Heart left ventricle (tissue), 16 donors: ENCODE measurements at regions not wholly inside any gene's neighbourhood (a gene's known extent, or its start where the extent isn't known, plus 50 kb on each side); places are given as distances from the start of the nearest gene placed in this dataset.

Experiments
- ATAC-seq, 4 donors: fragments of 200-7000 bp; cut with Tn5 transposase; one replicate each; pipeline ENCODE4 v1.9.1; 2020 to 2022; ENCODE audit warnings: moderate library complexity in 4 of 4, mild to moderate bottlenecking in 3 of 4, moderate number of reproducible peaks in 1 of 4
- DNase-seq, 5 donors: peaks; one replicate each; pipeline ENCODE4 v3.0.0-alpha.2; 2020
- H3K27ac ChIP-seq, 12 donors: fragments of 200-600 bp; sonication (generic) in 4 of 12; one replicate each; pipeline versions ENCODE4 v1.5.0 to v1.8.0; 2016 to 2022; ENCODE audit warnings: mild to moderate bottlenecking in 2 of 12
- H3K27me3 ChIP-seq, 9 donors: fragments of 200-600 bp; sonication (generic) in 2 of 9; one replicate each; pipeline versions ENCODE4 v1.5.1 to v1.8.0; 2016 to 2022; ENCODE audit warnings: mild to moderate bottlenecking in 3 of 9
- H3K36me3 ChIP-seq, 9 donors: fragments of 200-600 bp; sonication (generic) in 2 of 9; one replicate each; pipeline versions ENCODE4 v1.5.0 to v1.8.0; 2018 to 2022; ENCODE audit warnings: mild to moderate bottlenecking in 2 of 9
- H3K4me1 ChIP-seq, 12 donors: fragments of 200-600 bp; sonication (generic) in 4 of 12; one replicate each; pipeline versions ENCODE4 v1.5.0 to v1.8.0; 2016 to 2022; ENCODE audit warnings: mild to moderate bottlenecking in 3 of 12
- H3K4me3 ChIP-seq, 12 donors: fragments of 200-600 bp; sonication (generic) in 4 of 12; one replicate each; pipeline versions ENCODE4 v1.5.0 to v1.8.0; 2017 to 2022; ENCODE audit warnings: mild to moderate bottlenecking in 9 of 12, moderate library complexity in 4 of 12
- H3K9me3 ChIP-seq, 12 donors: fragments of 200-600 bp; sonication (generic) in 4 of 12; one replicate each; pipeline versions ENCODE4 v1.5.0 to v1.8.0; 2016 to 2022; ENCODE audit warnings: mild to moderate bottlenecking in 1 of 12
- POLR2A ChIP-seq, 2 donors: fragments of 450-650 bp; IDR thresholded peaks; one replicate each; pipeline ENCODE4 v1.6.1; 2017; ENCODE audit warnings: antibody characterized with exemption in 2 of 2, mild to moderate bottlenecking in 2 of 2, moderate library complexity in 2 of 2
- WGBS, 4 donors: extraction: QIAGEN DNeasy Blood & Tissue Kit in 2 of 4; methylation state at CpG; one replicate each; pipeline versions ENCODE4 v1.1.5 to v1.1.7; 2013 to 2018; 5-methylcytosine and 5-hydroxymethylcytosine counted together
- intact Hi-C, 10 donors: fragments of 100-400 bp; cut with DNase I; formaldehyde crosslinking; loops; one replicate each; pipeline versions ENCODE4 v1.11.1 to v1.14.2; 2022
- TF ChIP-seq, protein P1 (sequence below), 12 donors: fragments of 200-600 bp; sonication (generic) in 4 of 12; IDR thresholded peaks; one replicate each; pipeline versions ENCODE4 v1.5.0 to v1.8.0; 2018 to 2022; ENCODE audit warnings: antibody characterized with exemption in 12 of 12, mild to moderate bottlenecking in 5 of 12
- donor health status: ischemic (EF 13 %, LVEDD 7.1; RV severe dilation, severe dysfunction).
- donor health status: healthy with polysubstance abuse.
- donor health status: DM: no; HTN: yes; CAD: no.
- donor health status: DM: no; HTN: no; CAD: no.
- donor health status: ischemic (EF 25% LVEDD 6.9; RV normal size, moderate dysfunction).
- donor health status: ischemic (EF 25% LVEDD 5.7; RV mildly dilated, moderate dysfunction).
- donor health status: healthy.
- donor health status: DM: yes; HTN: yes; CAD: no.
- donor health status: ischemic (EF 35%, LVEDD 5.7; RV mildly dilated, moderate dysfunction).
- donor health status: nonischemic (EF 11% LVEDD 7.7; RV severe dilation, severe dysfunction).
- donor health status: DM: yes; HTN: yes; CAD: no.
- donor health status: PGD.
- donor health status: ischemic (EF 29% LVEDD 5.4; RV normal size, mild dysfunction).
- donor health status: nonischemic (EF 23%, LVEDD 6.1; RV moderate dilation, normal function).

DNA sequence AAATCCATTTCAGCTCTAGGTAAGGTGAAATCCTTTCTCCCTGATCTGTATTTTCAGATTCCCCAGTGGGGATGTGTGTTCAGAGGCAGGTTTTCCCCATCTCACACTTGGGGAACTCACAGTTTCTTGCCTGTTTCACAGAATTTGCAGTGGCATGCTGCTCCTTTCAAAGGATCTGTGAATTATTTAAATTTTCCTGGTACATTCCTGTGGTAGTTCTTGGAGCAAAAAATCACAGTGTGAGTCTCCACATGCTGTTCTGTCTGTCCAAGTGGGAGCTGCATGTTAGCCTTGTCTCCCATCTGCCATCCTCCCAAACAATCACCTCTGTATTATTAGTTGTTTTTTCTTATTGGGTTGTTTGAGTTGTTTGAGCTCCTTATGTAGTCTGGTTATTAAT lies 372.9 kb downstream of the ARL6IP6 start:
- intact Hi-C loops, result no loop called here
- H3K4me3 ChIP-seq, result no peak overlapping the region
- no peak for DNase-seq

GRCh38 chr2:153079315-153079714 lies 360.9 kb downstream of the ARL6IP6 start:
- Histone ChIP-seq H3K4me1 (no peaks in the 10 kb centered on the region), H3K9me3 (peaks cover 0 to 4% (median 0%) of the 10 kb centered on the region in 12 donors), H3K27me3 (no peaks in the 10 kb centered on the region), H3K4me3 (no peak overlapping the region), H3K27ac (no peak overlapping the region), H3K36me3 (no peaks in the 10 kb centered on the region)
- TF ChIP-seq, protein P1, sequence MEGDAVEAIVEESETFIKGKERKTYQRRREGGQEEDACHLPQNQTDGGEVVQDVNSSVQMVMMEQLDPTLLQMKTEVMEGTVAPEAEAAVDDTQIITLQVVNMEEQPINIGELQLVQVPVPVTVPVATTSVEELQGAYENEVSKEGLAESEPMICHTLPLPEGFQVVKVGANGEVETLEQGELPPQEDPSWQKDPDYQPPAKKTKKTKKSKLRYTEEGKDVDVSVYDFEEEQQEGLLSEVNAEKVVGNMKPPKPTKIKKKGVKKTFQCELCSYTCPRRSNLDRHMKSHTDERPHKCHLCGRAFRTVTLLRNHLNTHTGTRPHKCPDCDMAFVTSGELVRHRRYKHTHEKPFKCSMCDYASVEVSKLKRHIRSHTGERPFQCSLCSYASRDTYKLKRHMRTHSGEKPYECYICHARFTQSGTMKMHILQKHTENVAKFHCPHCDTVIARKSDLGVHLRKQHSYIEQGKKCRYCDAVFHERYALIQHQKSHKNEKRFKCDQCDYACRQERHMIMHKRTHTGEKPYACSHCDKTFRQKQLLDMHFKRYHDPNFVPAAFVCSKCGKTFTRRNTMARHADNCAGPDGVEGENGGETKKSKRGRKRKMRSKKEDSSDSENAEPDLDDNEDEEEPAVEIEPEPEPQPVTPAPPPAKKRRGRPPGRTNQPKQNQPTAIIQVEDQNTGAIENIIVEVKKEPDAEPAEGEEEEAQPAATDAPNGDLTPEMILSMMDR (IDR thresholded peaks at IDR 0.05), result no peak
- TF ChIP-seq POLR2A (IDR thresholded peaks at IDR 0.05), result no peak
- WGBS, 4 donors, result 0 to 84% (median 23%) methylated on average over 1 of the region's 1 CpG
- no peak for DNase-seq
- intact Hi-C loops, result no loop called here
- no peak for ATAC-seq

More for the DNA sequence above, 372.9 kb downstream of the ARL6IP6 start:
- Histone ChIP-seq H3K27me3 (no peaks in the 10 kb centered on the region), H3K36me3 (no peaks in the 10 kb centered on the region), H3K9me3 (peaks cover 0 to 22% (median 0%) of the 10 kb centered on the region in 12 donors), H3K4me1 (no peaks in the 10 kb centered on the region), H3K27ac (no peak overlapping the region)
- TF ChIP-seq, protein P1 (IDR thresholded peaks at IDR 0.05), result no peak
- no peak for TF ChIP-seq POLR2A (IDR thresholded peaks at IDR 0.05)
- no peak for ATAC-seq

DNA sequence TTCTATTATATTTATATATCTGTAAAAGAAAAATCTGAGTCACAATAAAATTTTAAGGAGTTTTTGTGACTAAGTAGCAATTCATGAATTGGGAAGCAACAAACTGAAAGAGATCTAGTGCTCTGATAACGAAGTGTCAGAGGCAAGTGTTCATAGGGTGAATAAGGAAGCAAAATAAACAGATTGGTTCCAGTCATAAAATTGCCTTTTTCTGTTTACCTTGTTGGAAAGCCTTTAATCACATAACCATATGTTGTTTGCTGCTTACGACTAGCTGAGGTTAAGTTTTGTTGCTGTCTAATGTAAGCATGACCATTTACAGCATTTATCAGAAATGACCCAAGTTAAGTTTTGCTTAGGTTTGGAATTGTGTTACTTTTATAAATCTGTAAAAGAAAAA lies 358.9 kb downstream of the ARL6IP6 start:
- TF ChIP-seq, protein P1 (IDR thresholded peaks at IDR 0.05), result no peak
- TF ChIP-seq POLR2A (IDR thresholded peaks at IDR 0.05), result no peak
- no peaks in the 10 kb centered on the region for H3K36me3 ChIP-seq
- H3K9me3 ChIP-seq, result no peaks in the 10 kb centered on the region
- intact Hi-C loops, result no loop called here
- H3K27me3 ChIP-seq, result no peaks in the 10 kb centered on the region
- no peak for ATAC-seq
- DNase-seq, result no peak
- H3K4me3 ChIP-seq, result no peak overlapping the region
- H3K27ac ChIP-seq, result no peak overlapping the region
- H3K4me1 ChIP-seq, result no peaks in the 10 kb centered on the region
- 63 to 69% (median 66%) methylated on average over 2 of the region's 2 CpGs for WGBS, 4 donors

GRCh38 chr2:153074207-153074606 lies 355.8 kb downstream of the ARL6IP6 start:
- ATAC-seq, result no peak
- WGBS, 4 donors, result 82 to 90% (median 87%) methylated on average over 1 of the region's 1 CpG
- Histone ChIP-seq H3K9me3 (no peaks in the 10 kb centered on the region), H3K4me3 (no peak overlapping the region), H3K4me1 (no peaks in the 10 kb centered on the region), H3K36me3 (no peaks in the 10 kb centered on the region), H3K27me3 (no peaks in the 10 kb centered on the region), H3K27ac (no peak overlapping the region)
- DNase-seq, result no peak
- TF ChIP-seq, protein P1 (IDR thresholded peaks at IDR 0.05), result no peak
- no peak for TF ChIP-seq POLR2A (IDR thresholded peaks at IDR 0.05)
- intact Hi-C loops, result no loop called here
